Ishikawa (cell line): ENCODE measurements at regions not wholly inside any gene's neighbourhood (a gene's known extent, or its start where the extent isn't known, plus 50 kb on each side); places are given as distances from the start of the nearest gene placed in this dataset.

Source experiments
- CEBPB ChIP-seq: IDR thresholded peaks from 2 replicates; pipeline ENCODE4 v1.6.1; 2012
- CREB1 ChIP-seq: IDR thresholded peaks from 2 replicates; pipeline ENCODE4 v1.6.1; 2012; ENCODE audit warnings: low read depth
- EGR1 ChIP-seq: IDR thresholded peaks from 2 replicates; pipeline ENCODE4 v1.6.1; 2012
- EP300 ChIP-seq: IDR thresholded peaks from 2 replicates; pipeline ENCODE4 v1.6.1; 2012; ENCODE audit warnings: borderline replicate concordance
- FOXM1 ChIP-seq: IDR thresholded peaks from 2 replicates; pipeline ENCODE4 v1.6.1; 2012; ENCODE audit warnings: low read depth, borderline replicate concordance
- NFIC ChIP-seq: IDR thresholded peaks from 2 replicates; pipeline ENCODE4 v1.6.1; 2012
- RAD21 ChIP-seq: IDR thresholded peaks from 2 replicates; pipeline ENCODE4 v1.6.1; 2012; ENCODE audit warnings: low read depth
- TAF1 ChIP-seq: IDR thresholded peaks from 2 replicates; pipeline ENCODE4 v1.6.1; 2012; ENCODE audit warnings: low read depth, mild to moderate bottlenecking
- TCF12 ChIP-seq: IDR thresholded peaks from 2 replicates; pipeline ENCODE4 v1.6.1; 2012; ENCODE audit warnings: low read depth
- TEAD4 ChIP-seq: IDR thresholded peaks from 2 replicates; pipeline ENCODE4 v1.6.1; 2012
- YY1 ChIP-seq: IDR thresholded peaks from 2 replicates; pipeline ENCODE4 v1.6.1; 2012; ENCODE audit warnings: low read depth
- ZBTB7A ChIP-seq: IDR thresholded peaks from 2 replicates; pipeline ENCODE4 v1.6.1; 2012; ENCODE audit warnings: low read depth
- TF ChIP-seq, protein P1 (sequence below): IDR thresholded peaks from 2 replicates; pipeline ENCODE4 v1.6.1; 2012
- TF ChIP-seq, protein P2 (sequence below): IDR thresholded peaks from 2 replicates; pipeline ENCODE4 v1.6.1; 2012
- TF ChIP-seq, protein P3 (sequence below): IDR thresholded peaks from 2 replicates; pipeline ENCODE4 v1.6.1; 2012; ENCODE audit warnings: low read depth, mild to moderate bottlenecking

GRCh38 chr11:31964181-31964580 lies 126.7 kb upstream of the RCN1 start:
- TF ChIP-seq, protein P1, sequence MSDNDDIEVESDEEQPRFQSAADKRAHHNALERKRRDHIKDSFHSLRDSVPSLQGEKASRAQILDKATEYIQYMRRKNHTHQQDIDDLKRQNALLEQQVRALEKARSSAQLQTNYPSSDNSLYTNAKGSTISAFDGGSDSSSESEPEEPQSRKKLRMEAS: no peak
- TF ChIP-seq TAF1 (no peak), RAD21 (no peak), TEAD4 (no peak), TCF12 (no peak), ZBTB7A (no peak), NFIC (no peak), EP300 (no peak), CREB1 (no peak), CEBPB (no peak), YY1 (no peak), FOXM1 (no peak), EGR1 (no peak)
- TF ChIP-seq, protein P2, sequence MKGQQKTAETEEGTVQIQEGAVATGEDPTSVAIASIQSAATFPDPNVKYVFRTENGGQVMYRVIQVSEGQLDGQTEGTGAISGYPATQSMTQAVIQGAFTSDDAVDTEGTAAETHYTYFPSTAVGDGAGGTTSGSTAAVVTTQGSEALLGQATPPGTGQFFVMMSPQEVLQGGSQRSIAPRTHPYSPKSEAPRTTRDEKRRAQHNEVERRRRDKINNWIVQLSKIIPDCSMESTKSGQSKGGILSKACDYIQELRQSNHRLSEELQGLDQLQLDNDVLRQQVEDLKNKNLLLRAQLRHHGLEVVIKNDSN: no peak
- TF ChIP-seq, protein P3, sequence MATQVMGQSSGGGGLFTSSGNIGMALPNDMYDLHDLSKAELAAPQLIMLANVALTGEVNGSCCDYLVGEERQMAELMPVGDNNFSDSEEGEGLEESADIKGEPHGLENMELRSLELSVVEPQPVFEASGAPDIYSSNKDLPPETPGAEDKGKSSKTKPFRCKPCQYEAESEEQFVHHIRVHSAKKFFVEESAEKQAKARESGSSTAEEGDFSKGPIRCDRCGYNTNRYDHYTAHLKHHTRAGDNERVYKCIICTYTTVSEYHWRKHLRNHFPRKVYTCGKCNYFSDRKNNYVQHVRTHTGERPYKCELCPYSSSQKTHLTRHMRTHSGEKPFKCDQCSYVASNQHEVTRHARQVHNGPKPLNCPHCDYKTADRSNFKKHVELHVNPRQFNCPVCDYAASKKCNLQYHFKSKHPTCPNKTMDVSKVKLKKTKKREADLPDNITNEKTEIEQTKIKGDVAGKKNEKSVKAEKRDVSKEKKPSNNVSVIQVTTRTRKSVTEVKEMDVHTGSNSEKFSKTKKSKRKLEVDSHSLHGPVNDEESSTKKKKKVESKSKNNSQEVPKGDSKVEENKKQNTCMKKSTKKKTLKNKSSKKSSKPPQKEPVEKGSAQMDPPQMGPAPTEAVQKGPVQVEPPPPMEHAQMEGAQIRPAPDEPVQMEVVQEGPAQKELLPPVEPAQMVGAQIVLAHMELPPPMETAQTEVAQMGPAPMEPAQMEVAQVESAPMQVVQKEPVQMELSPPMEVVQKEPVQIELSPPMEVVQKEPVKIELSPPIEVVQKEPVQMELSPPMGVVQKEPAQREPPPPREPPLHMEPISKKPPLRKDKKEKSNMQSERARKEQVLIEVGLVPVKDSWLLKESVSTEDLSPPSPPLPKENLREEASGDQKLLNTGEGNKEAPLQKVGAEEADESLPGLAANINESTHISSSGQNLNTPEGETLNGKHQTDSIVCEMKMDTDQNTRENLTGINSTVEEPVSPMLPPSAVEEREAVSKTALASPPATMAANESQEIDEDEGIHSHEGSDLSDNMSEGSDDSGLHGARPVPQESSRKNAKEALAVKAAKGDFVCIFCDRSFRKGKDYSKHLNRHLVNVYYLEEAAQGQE: no peak

DNA sequence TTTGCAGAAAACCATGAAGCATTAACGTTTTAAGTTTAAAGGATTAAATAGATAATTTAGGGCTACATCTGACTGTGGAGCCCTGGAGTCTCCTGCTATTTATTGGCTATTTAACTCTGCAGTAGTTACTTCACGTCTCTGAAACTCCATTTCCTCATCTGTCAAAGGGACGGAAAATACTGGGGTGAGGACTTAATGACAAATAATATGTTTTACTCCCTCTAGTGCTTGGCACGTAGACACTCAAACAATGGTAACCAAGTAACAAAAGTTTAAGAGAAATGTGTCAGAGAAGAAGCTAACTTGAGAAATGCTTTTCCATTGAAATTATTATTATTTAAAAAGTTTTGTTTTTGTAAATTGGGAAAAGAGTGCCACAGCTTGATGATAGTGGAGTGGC lies 130.7 kb upstream of the RCN1 start:
- TF ChIP-seq TAF1: no peak
- TF ChIP-seq CREB1: no peak
- TF ChIP-seq YY1: no peak
- TF ChIP-seq NFIC: no peak
- TF ChIP-seq EP300: no peak
- TF ChIP-seq FOXM1: no peak
- TF ChIP-seq, protein P2: no peak
- no peak for TF ChIP-seq ZBTB7A
- no peak for TF ChIP-seq EGR1
- TF ChIP-seq CEBPB: no peak
- TF ChIP-seq, protein P1: no peak
- TF ChIP-seq RAD21: no peak
- TF ChIP-seq, protein P3: no peak
- TF ChIP-seq TCF12: no peak
- TF ChIP-seq TEAD4: no peak

- TF ChIP-seq ZBTB7A (no peak), FOXM1 (no peak), YY1 (no peak), TCF12 (no peak), CEBPB (no peak), RAD21 (no peak), TEAD4 (no peak), TAF1 (no peak), EGR1 (no peak), NFIC (no peak)
- TF ChIP-seq, protein P3: no peak
- TF ChIP-seq, protein P1: no peak
- TF ChIP-seq, protein P2: no peak
These were observed 131.2 kb upstream of the RCN1 start for GRCh38 chr11:31959716-31960115.
